ENCODE measurements at regions not wholly inside any gene's neighbourhood (a gene's known extent, or its start where the extent isn't known, plus 50 kb on each side); places are given as distances from the start of the nearest gene placed in this dataset.

DNA sequence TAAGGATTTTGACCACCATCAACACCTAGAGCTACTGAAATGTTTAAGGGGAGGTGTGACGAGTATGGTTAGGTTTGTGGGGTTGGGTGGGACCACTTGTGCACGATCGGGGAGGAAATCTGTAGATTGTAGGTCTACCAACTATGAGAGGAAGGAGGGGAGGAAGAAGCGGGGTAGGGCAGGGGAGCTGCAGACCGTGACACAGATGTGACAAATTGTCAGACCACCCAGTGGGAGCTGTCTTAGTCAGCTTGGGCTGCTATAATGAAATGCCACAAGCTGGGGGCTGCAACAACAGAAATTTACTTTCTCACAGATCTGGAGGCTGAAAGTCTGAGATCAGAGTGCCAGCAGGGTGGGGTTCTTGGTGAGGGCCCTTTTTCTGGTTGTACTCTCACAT, 62.2 kb upstream of the ARGLU1 start:
- DNase-seq, result no peak

- no peak for DNase-seq
Observed at GRCh38 chr13:106628936-106629659, 61.2 kb upstream of the ARGLU1 start.

DNA sequence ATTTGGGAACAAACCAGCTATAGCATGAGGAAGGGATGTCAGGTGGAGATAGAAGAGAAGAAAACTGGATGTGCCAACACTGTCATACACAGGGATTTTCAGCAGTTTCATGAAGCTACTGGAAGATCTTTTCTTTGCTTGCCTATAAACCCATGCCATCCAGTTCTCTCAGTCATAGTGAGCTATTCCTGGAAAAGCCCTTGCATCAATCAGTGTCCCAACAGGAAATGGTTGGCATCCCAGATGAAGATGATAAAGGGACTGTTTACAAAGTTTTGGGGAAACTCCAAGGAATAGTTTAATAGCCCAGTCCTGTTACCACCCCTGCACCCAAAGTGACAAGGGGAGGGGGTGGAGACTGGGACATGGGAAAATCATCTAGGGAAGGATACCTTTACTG, 58.5 kb upstream of the ARGLU1 start:
- no peak for DNase-seq

- DNase-seq, result no peak
Observed at GRCh38 chr13:106625578-106625977, 57.6 kb upstream of the ARGLU1 start.

DNA sequence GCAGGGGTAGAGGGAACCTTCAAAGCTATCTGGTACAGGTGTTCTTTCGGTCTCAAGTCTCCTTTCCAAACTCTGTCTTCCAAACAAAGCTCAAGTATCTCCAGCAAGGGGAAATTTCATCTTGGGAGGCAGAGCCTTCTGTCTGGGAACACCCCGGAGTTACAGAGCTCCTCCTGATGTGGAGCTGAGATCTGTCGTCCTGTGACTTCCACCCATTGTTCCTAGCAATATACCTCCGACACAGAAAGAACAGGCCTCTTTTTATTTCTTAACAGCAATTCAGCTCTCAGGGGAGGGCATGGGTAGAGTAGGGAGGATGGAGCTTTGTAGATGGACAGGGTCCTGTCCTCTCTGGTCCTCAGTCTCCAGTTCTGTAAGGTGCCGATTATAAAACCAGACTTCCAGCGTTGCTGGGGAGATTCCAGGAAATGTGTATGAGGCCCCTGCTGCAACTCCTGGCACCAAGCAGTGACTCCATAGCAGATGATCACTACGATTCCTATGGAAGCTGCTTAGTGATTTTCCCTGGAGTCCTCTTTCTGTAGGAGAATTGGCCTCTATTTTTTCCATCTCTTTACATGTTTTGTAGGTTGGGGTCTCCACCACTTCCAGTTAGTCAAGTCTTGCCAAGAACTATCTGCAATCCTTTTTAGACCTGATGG, 56.0 kb upstream of the ARGLU1 start:
- DNase-seq, result no peak

GRCh38 chr13:106621833-106622232, 53.9 kb upstream of the ARGLU1 start:
- no peak for DNase-seq

- DNase-seq, result no peak
Observed at GRCh38 chr13:106619688-106620555, 52.0 kb upstream of the ARGLU1 start.

Data from stimulated activated CD4-positive, alpha-beta T cell treated with anti-CD3 and anti-CD28 coated beads, Interleukin-4, amount 100 ng/mL, for 1 hour (primary cell).